Tibial artery (tissue), 4 donors: ENCODE measurements at regions not wholly inside any gene's neighbourhood (a gene's known extent, or its start where the extent isn't known, plus 50 kb on each side); places are given as distances from the start of the nearest gene placed in this dataset.

Experiments used
- DNase-seq, 2 donors: peaks; one replicate each; pipeline ENCODE4 v3.0.0-alpha.2; 2019
- H3K27ac ChIP-seq, 2 donors: fragments of 200-600 bp; sonication (generic) in 1 of 2; 1 replicate in 1 of 2; 2 replicates in 1 of 2; pipeline ENCODE4 v1.5.1; 2018 to 2019; ENCODE audit warnings: mild to moderate bottlenecking in 1 of 2
- H3K27me3 ChIP-seq, 2 donors: fragments of 200-600 bp; sonication (generic) in 1 of 2; one replicate each; pipeline versions ENCODE4 v1.5.1 to v1.6.0; 2016 to 2019
- H3K36me3 ChIP-seq, 3 donors: fragments of 200-600 bp; sonication (generic) in 2 of 3; one replicate each; pipeline ENCODE4 v1.5.1; 2016 to 2019; ENCODE audit warnings: mild to moderate bottlenecking in 2 of 3
- H3K4me1 ChIP-seq, 4 donors: fragments of 200-600 bp; sonication (generic) in 2 of 4; 1 replicate in 3 of 4; 2 replicates in 1 of 4; pipeline ENCODE4 v1.5.1; 2016 to 2019
- H3K4me3 ChIP-seq, 2 donors: fragments of 200-600 bp; sonication (generic) in 1 of 2; 1 replicate in 1 of 2; 2 replicates in 1 of 2; pipeline ENCODE4 v1.5.1; 2018 to 2019; ENCODE audit warnings: mild to moderate bottlenecking in 2 of 2
- H3K9me3 ChIP-seq, 3 donors: fragments of 200-600 bp; sonication (generic) in 1 of 3; one replicate each; pipeline ENCODE4 v1.5.1; 2016 to 2019
- intact Hi-C: fragments of 100-400 bp; cut with DNase I; formaldehyde crosslinking; loops from one replicate; pipeline ENCODE4 v1.15.0; 2023; ENCODE audit warnings: low total_unique reads
- TF ChIP-seq, protein P1 (sequence below), 2 experiments: fragments of 200-600 bp in 1 of 2; fragments of 450-650 bp in 1 of 2; IDR thresholded peaks; one replicate each; pipeline ENCODE4 v1.5.1; 2017 to 2019; ENCODE audit warnings: antibody characterized with exemption in 2 of 2, mild to moderate bottlenecking in 1 of 2, moderate library complexity in 1 of 2

- DNase-seq, result no peak
- H3K36me3 ChIP-seq, result no peaks in the 10 kb centered on the region
- H3K27me3 ChIP-seq, result peaks cover 0 to 16% of the 10 kb centered on the region in 2 donors
- no peak overlapping the region for H3K27ac ChIP-seq
- TF ChIP-seq, protein P1, sequence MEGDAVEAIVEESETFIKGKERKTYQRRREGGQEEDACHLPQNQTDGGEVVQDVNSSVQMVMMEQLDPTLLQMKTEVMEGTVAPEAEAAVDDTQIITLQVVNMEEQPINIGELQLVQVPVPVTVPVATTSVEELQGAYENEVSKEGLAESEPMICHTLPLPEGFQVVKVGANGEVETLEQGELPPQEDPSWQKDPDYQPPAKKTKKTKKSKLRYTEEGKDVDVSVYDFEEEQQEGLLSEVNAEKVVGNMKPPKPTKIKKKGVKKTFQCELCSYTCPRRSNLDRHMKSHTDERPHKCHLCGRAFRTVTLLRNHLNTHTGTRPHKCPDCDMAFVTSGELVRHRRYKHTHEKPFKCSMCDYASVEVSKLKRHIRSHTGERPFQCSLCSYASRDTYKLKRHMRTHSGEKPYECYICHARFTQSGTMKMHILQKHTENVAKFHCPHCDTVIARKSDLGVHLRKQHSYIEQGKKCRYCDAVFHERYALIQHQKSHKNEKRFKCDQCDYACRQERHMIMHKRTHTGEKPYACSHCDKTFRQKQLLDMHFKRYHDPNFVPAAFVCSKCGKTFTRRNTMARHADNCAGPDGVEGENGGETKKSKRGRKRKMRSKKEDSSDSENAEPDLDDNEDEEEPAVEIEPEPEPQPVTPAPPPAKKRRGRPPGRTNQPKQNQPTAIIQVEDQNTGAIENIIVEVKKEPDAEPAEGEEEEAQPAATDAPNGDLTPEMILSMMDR (IDR thresholded peaks at IDR 0.05), result no peak
- no peaks in the 10 kb centered on the region for H3K4me1 ChIP-seq
- no peak overlapping the region for H3K4me3 ChIP-seq
- intact Hi-C loops, result no loop called here
- no peaks in the 10 kb centered on the region for H3K9me3 ChIP-seq
Observed at GRCh38 chr16:9152649-9153501, 61.4 kb downstream of the HAPSTR1 start.

DNA sequence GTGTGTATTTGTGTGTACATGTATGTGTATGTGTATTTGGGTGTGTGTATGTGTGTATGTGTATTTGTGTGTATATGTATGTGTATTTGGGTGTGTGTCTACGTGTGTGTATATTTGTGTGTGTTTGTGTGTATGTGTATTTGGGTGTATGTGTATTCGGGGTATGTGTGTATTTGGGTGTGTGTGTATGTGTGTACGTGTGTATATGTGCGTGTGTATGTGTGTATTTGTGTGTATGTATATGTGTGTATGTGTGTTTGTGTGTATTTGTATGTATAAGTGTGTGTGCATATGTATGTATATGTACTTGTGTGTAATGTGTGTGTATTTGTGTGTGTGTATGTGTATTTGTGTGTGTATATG is 62.0 kb downstream of the HAPSTR1 start:
- no peaks in the 10 kb centered on the region for H3K36me3 ChIP-seq
- TF ChIP-seq, protein P1 (IDR thresholded peaks at IDR 0.05), result no peak
- no peaks in the 10 kb centered on the region for H3K4me1 ChIP-seq
- no peak overlapping the region for H3K27ac ChIP-seq
- DNase-seq, result no peak
- intact Hi-C loops, result no loop called here
- H3K9me3 ChIP-seq, result no peaks in the 10 kb centered on the region
- H3K4me3 ChIP-seq, result no peak overlapping the region
- H3K27me3 ChIP-seq, result peaks cover 0 to 16% of the 10 kb centered on the region in 2 donors

DNA sequence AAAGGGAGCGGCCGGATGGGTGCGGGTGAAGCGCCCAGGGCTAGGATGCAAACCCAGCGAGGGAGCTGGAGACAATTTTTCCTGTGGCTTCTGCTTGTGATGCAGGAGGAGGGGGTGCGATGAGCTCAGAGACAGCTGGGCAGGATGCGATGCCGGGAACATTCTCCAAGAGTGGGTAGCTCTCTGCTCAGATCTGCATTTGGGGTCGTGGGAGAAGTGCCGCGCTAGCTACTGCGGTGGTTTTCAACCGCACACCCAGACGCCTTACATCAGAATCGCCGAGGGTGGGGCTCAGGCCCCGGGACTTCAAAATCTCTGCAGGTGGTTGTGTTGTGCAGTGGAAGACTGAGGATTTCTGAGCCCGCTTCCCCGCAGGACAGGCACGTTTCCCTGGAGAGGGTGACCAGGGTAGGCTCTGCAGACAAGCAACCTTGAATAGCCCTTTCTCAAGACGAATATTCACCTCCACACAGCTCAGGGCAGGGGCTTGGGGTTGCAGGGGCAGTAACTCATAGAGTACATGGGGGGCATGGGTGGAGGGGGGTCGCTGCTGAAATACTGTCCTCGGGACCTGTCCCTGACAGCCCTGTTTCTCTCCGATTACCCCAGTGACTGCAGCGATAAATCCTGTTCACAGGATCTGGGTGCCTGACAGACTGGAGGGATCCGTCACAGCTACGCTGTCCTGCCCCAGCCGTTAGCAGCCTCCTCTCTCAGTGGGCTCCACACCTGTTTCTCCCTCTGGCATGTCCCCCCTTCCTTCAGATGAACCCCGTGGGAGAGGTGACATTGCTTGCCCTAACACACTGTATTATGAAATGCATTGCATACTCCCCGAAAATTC is 63.3 kb downstream of the HAPSTR1 start:
- Histone ChIP-seq H3K4me1 (no peaks in the 10 kb centered on the region), H3K36me3 (no peaks in the 10 kb centered on the region), H3K4me3 (no peak overlapping the region), H3K27ac (no peak overlapping the region), H3K9me3 (no peaks in the 10 kb centered on the region), H3K27me3 (peaks cover 0 to 16% of the 10 kb centered on the region in 2 donors)
- TF ChIP-seq, protein P1 (IDR thresholded peaks at IDR 0.05), result no peak
- no peak for DNase-seq
- intact Hi-C loops, result no loop called here

DNA sequence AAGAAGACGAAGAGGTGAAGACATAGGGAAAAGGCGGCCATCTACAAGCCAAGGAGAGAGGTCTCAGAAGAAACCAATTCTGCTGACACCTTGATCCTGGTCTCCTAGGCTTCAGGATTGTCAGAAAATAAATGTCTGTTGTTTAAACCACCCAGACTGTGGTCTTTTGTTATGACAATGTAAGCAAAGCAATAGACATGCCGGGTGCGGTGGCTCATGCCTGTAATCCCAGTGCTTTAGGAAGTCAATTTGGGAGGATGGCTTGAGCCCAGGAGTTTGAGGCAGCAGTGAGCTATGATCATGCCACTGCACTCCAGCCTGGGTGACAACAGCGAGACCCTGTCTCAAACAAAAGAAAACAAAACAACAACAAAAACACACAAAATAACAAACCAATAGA is 64.4 kb downstream of the HAPSTR1 start:
- intact Hi-C loops, result no loop called here
- TF ChIP-seq, protein P1 (IDR thresholded peaks at IDR 0.05), result no peak
- Histone ChIP-seq H3K36me3 (no peaks in the 10 kb centered on the region), H3K4me3 (no peak overlapping the region), H3K9me3 (no peaks in the 10 kb centered on the region), H3K27ac (no peak overlapping the region), H3K27me3 (peaks cover 0 to 16% of the 10 kb centered on the region in 2 donors), H3K4me1 (no peaks in the 10 kb centered on the region)
- DNase-seq, result no peak

GRCh38 chr16:9159839-9160550 is 68.6 kb downstream of the HAPSTR1 start:
- Histone ChIP-seq H3K27ac (no peak overlapping the region), H3K4me3 (no peak overlapping the region), H3K27me3 (no peaks in the 10 kb centered on the region), H3K9me3 (no peaks in the 10 kb centered on the region), H3K4me1 (no peaks in the 10 kb centered on the region), H3K36me3 (no peaks in the 10 kb centered on the region)
- intact Hi-C loops, result no loop called here
- TF ChIP-seq, protein P1 (IDR thresholded peaks at IDR 0.05), result peak; percentile 57 to 60
- peak in 1 of 2 donors; percentile 32 for DNase-seq
